ENCODE measurements at regions not wholly inside any gene's neighbourhood (a gene's known extent, or its start where the extent isn't known, plus 50 kb on each side); places are given as distances from the start of the nearest gene placed in this dataset.

GRCh38 chr19:30887042-30887441 lies 462.2 kb downstream of the TSHZ3 start:
- no peak for DNase-seq

- no peak for DNase-seq
These were observed 463.0 kb downstream of the TSHZ3 start for GRCh38 chr19:30886222-30886621.

DNA sequence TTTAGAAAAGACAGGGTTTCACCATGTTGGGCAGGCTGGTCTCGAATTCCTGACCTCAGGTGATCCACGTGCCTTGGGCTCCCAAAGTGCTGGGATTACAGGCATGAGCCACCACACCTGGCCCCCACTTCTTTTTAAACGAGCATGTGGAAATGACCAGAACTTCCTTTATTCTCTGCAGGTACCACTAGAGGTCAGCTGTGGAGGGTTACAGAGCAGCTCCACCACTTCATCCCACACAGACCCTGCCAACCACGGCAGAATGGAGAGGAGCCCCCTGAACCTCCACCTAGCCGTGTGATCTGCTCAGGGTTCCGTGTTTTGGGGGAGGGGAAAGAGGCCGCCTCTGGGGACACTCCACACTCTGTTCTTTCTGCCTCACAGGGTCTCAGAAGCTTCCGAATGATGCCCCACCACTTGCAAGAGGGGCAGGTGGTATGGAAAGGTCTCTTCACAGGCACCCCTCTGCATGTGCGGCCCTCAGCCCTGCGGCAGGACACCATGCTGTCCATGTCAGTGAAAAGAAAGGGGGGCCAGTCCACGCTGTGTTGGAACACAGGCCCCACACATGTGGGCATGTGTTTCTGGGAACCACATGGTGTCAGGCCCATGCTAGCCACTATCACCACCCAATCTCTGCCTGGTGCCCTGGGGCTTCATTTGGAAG lies 465.0 kb downstream of the TSHZ3 start:
- no peak for DNase-seq

DNA sequence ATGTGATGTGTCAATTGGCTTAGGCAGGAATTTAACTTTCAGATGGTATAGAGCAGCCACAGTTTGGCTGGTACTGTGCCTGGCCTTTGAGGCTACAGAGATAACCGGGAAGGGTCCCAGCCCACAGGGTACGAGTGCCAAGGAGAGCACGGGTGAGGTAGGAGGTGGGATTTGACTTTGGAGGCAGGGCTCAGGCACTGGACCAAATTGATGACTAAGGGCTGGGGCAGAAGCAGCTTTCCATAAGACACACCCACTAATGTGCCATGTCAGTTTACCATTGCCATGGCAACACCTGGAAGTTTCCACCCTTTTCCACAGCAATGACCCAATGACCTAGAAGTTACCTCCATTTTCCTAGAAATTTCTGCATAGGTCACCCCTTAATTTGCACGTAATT lies 466.2 kb downstream of the TSHZ3 start:
- no peak for DNase-seq

- DNase-seq: no peak
These were observed 466.7 kb downstream of the TSHZ3 start for GRCh38 chr19:30882411-30883005.

DNA sequence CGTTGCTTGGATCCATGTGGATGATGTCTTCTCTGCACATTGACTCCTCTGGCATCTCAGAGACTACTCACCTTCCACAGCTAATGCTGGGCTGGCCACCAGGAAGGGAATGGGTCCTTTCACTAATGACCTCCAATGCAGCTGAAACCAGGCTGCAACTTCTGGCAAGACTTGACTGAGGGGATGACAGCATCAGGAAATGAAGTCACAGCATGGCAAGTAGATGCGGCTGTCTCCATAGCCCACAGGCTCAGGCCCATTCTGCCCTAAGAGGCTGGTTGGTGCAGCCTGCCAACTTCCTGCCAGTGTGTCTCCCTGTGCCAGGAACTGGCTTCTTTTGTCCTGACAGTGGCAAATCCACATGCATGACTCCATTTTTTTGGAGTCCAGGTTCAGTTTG lies 467.3 kb downstream of the TSHZ3 start:
- no peak for DNase-seq

DNA sequence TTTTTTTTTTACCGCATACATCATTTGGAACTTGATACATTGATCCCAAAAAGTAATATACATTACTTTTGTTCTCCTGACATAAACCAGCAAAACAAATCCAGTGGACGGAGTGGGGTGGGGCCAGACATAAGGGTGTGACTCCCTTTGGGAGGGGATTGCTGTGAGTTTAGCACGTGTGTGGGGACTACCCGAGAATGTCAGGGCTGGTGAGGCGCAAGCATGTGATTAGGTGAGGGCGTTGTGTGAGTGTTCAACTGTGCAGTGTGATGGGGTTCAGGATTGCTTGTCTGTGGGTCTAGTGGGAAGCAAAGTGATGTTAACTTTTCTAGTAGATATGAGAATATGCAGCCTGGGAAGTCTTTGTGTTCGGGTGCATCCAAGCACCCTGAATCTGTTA lies 468.0 kb downstream of the TSHZ3 start:
- no peak for DNase-seq

DNA sequence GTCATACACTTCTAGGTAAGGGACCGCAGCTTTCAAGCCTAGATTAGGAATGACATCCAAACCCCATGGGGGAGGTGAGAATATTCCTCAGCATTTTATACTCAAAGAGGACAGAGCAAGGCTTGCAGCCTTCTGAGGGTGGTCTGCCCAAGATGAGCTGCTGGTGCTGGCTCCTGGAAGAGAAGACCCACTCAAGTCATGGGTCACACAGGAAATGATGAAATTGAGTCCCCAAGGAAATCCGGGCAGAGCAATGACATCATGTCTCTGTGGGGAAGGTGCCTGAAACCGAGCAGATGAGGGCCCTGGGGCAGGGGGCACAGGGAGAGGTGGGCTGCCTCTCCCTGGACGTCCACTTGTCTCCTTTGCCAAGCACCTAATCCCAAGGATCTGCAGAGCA lies 468.7 kb downstream of the TSHZ3 start:
- DNase-seq: no peak

DNA sequence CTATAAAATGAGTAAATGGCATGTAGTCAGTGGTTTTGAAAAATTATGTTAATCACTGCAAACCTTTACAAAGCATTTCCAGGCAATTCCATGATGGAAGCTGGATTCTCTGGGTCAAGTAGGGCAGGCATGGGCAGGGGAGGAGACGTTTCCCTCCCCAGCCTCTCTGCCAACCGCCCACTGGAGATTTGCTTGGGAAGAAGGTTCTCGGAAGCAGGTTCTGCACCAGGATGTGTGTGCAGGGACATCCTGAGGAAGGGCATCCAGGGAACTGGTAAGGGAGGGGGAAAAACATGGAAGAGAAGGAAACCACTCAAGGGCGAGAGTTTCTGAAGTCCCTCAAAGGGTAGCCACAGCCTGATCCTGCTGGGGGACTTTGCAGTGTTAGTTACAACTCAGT lies 469.1 kb downstream of the TSHZ3 start:
- DNase-seq: no peak

DNA sequence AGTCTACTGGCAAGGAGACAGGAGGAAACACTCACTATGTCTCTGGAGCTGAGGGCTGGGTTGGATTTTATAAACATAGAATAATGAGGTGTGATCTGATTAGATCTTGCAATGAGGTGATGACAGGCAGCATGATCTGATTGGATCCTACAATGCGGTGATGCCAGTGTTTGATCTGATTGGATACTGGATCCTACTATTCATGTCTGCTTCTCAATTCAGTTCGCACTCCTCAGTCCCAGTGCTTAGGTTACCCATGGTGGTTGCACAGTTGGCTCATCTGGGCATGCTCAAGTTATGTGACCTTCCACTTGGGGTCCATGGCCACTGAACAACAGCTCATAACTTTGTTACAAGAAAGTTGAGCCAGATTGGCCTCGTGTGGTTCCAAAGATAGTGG lies 469.5 kb downstream of the TSHZ3 start:
- no peak for DNase-seq

DNA sequence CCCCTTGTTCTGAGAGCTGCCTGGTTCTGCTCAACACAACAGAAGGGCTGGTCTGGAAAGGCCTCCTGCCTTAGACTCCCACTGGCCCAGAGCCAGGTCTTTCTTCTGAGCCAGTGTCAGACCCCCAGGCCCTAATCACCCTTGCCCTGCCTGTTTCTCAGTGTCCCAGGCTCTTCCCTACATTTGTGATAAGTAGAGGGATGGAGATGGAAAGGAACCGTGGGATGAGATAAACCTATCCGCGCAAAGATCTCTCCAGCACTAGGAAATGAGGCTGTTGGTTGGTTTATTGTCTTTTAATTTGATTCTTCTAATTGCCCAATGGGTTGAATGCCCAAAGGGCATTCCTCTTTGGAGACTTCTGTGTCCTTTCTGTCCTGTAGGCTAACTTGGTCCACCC lies 470.0 kb downstream of the TSHZ3 start:
- DNase-seq: no peak

- no peak for DNase-seq
These were observed 470.7 kb downstream of the TSHZ3 start for GRCh38 chr19:30878495-30878894.

- no peak for DNase-seq
These were observed 471.5 kb downstream of the TSHZ3 start for GRCh38 chr19:30877661-30878113.

GRCh38 chr19:30873691-30874090 lies 475.5 kb downstream of the TSHZ3 start:
- no peak for DNase-seq

DNA sequence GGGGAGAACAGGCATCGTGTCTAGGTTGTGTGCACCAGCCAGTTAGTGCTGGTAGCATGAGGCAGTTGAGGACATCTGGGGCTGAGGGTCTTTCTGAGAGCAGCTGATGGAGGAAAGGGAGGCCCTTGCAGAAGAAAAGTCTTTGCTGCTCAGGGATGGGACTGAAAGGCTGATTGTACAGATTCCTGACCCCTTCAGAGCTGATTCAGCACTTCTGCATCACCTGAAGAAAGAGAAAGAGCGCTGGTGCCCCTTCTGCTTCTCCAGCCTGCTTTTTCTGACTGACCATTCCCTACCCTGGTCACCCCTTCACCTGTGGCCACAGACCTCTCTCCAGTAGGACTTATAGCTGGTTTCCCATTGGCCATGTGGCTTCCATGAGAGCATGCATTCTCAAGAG lies 476.2 kb downstream of the TSHZ3 start:
- DNase-seq: no peak

DNA sequence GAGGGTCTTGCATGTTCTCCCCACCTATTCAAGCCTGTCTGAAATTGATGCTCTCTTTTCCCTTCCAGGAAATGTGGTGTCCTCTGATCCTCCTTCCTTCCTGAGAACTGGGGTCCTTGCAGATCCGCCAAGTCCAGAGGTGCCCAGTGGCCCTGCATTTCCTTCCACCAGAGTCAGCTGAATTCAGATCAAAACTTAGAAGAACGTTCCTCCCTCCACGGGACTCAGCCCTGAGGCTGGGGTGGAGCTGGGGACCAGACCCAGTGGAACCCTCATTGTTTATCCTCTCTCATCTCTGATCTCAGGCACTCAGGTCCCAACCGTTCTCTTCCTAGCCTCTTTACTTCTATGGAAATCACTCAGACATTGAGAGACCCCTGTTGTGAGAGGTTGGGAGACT lies 477.3 kb downstream of the TSHZ3 start:
- no peak for DNase-seq

- DNase-seq: no peak
These were observed 478.4 kb downstream of the TSHZ3 start for GRCh38 chr19:30870876-30871275.

DNA sequence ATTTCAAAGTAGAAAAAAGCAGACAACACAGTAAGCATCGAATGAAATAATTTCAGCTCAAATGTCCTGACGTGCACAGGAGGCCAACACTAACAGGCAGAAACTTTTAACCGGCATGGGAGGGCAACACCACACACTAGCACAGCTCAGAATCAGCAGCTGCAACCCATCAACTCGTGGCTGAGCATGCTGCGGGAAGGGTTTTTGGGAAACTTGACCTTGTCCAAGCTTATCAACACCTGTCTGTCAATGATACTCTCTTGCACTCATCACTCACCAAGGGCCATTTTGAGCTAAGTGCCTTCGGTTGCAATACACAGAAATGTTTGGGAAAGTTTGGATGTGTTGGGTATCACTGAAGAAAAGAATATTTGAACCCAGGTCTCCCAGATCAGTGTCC lies 483.7 kb downstream of the TSHZ3 start:
- no peak for DNase-seq

DNA sequence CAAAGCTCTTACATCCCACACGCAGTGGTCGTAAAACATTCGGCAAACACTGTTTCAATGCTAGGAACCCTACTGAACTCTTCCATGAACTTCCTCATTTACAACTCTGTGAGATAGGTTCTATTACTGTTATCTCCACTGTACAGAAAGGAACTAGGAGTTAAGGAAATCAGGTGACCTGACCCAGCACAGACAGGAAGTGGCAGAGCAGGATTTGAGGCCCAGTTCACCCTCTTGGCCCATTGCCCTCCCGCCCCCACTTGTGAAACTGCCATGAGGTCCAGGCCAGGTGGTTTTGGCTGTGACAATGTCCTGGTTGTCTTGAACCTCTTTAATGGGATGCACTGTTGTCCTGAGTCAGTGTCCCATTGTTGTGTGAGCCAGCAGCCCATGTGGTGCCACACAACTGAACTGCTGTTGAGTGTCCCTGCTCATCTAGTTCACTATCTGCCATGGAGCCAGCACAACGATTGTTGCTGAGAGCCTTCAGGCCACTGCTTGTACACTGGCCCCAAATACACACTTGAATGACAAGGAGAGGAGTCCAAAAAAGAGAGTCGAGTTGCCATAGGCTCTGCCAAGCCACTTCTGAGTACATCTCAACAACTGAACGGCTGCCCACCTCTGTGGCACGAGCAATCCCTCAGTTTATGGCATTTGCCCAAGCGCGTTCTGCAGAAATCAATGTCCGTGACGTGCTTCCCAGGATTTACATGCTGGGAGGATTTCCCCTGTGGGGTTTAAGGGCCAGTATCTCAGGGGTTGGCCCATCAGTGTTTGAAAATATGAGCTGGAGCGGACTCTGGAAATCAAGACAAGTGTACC lies 484.6 kb downstream of the TSHZ3 start:
- no peak for DNase-seq

- no peak for DNase-seq
These were observed 486.4 kb downstream of the TSHZ3 start for GRCh38 chr19:30862876-30863275.

- DNase-seq: no peak
These were observed 487.3 kb downstream of the TSHZ3 start for GRCh38 chr19:30861919-30862318.

DNA sequence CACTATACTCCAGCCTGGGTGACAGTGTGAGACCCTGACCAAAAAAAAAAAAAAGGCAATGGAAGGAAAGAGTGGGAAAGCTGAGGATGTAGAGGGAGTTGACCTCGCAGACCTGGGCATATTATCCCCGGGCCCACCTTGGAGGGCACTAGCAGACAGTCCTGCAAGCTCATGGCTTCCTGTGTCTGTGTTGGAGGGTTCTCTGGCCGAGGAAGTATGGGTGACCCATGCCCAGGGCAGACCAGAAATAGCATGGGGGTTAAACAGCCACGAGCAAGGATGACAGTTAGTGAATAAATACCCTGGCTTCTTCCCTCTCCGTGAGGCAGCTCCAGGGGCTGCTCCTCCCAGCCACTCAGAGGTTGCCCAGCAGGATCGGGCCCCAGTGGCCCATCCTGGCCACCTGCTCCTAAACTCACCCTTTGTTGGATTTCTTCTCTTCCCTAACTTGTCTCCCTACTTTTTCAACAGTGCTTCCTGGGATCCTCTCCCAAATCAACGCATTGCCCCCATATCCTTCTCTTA lies 485.8 kb downstream of the ZNF536 start:
- no peak for DNase-seq

- no peak for DNase-seq
These were observed 485.2 kb downstream of the ZNF536 start for GRCh38 chr19:30857388-30857787.

DNA sequence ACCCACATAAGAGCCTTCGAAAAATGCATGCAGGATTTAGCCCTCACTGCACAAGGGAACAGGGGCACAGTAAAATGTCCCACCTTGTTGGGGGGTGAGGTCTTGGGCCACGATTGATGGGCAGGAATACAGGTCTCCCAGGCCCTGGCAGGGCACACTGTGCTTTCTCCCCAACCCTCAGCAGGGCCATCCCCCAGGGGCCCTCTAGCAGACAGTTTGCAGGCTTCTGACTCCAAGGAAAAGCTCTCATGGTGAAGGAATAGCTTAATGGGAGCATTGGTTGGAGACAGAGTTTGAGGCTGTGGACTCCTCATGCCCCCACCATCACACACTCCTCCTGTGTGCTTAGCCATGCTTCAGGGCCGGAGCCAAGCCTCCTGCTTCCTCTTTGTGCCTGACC lies 484.6 kb downstream of the ZNF536 start:
- no peak for DNase-seq
